Effector CD4-positive, alpha-beta T cell (primary cell): ENCODE measurements at regions not wholly inside any gene's neighbourhood (a gene's known extent, or its start where the extent isn't known, plus 50 kb on each side); places are given as distances from the start of the nearest gene placed in this dataset.

ENCODE experiments used
- DNase-seq: peaks from one replicate; pipeline ENCODE4 v3.0.0-alpha.2; 2020

GRCh38 chr2:42928692-42929545 is 136.5 kb upstream of the HAAO start:
- DNase-seq, result no peak

DNA sequence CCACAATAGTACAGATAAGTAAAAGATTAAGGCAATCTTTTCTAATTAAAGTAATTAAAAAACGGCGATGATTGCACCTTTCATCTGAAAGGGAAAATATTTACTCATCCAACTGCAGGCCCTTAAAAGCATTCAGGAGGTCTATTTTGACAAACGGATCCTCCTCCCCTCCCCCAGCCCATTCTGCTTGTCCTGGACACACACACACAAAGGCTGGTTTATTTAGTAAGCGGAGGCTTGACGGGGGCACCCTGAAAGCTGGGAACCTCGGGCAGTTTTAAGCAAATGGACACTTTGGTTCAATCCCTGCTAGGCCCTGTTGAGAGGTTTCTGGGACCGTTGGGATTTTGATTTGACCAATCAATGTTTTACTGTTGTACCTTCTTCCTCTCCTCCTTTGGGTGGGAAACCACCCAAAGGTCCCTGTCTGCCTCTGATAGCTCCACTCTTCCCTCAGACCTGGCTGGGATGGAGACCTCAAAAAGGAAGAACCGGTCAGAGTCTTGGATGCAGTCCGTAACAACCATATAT is 135.8 kb upstream of the HAAO start:
- no peak for DNase-seq

- no peak for DNase-seq
Measured at GRCh38 chr2:42927334-42928160, 135.2 kb upstream of the HAAO start.

DNA sequence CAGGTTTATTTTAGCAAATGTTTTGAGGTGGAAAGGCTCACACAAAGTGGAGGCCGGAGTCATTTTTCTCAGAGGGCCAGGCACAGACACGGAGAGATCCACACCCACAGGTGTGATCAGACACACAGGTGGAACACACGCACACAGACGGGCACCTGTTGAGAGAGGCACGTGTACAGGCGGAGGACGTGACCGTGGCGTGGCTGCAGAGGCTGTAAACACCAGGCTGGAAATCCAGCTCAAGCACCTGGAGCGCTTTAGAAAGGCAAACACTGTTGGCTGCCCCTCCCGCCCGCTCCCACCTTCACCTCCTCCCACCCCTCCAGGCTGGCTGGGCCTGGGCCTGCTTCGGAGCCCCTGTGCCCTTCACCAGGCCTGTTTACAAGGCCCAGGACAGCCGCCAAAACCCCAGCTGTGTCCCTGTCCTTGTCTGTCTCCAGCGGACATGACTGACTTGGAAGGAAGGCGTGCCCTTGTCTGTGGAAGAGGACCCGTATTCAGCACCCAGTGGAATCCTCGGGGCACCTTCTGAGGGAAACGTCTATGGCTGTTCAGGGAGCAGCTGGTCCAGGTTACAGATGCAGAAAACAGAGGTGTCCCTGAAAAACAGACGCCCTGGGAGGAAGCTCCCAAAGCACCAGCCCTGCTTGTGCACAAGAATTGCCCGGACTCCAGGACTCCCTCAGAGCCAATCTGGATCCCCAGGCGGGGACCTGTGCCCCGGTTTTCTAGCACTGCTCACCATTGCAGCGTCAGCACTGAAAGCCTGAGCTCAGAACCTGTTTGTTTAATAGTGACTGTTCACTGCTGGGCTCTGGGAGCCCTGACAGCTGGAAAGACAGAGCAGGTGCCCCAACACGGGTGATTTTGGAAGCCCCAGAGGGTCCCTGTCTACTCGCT is 134.3 kb upstream of the HAAO start:
- DNase-seq, result no peak

GRCh38 chr2:42925742-42926433 is 133.5 kb upstream of the HAAO start:
- no peak for DNase-seq

DNA sequence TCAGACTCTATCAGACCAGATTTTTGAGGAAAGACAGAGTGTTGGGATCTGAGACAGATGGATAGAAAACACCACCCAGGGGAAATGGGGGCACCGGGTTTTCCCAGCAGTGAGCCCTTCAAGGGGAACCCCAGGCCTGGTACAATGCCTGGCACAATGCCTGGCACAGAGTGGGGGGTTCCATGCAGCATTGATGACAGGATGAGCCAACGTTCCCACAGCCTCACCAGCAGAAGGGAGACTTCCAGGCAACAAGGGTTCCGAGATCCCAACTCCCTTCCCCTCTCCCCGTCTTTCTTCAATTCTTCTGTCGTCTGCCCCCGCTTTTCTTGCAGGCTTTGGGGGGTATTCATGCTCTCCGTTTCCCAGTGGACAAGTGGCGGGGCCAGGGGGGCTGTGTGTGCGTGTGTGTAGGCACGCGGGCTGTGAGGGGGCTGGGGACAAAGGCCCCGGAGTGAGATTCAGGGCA is 132.1 kb upstream of the HAAO start:
- no peak for DNase-seq

- no peak for DNase-seq
Measured at GRCh38 chr2:42923580-42924417, 131.4 kb upstream of the HAAO start.

- DNase-seq, result no peak
Measured at GRCh38 chr2:42922790-42923579, 130.6 kb upstream of the HAAO start.

- no peak for DNase-seq
Measured at GRCh38 chr2:42922293-42922692, 129.9 kb upstream of the HAAO start.

DNA sequence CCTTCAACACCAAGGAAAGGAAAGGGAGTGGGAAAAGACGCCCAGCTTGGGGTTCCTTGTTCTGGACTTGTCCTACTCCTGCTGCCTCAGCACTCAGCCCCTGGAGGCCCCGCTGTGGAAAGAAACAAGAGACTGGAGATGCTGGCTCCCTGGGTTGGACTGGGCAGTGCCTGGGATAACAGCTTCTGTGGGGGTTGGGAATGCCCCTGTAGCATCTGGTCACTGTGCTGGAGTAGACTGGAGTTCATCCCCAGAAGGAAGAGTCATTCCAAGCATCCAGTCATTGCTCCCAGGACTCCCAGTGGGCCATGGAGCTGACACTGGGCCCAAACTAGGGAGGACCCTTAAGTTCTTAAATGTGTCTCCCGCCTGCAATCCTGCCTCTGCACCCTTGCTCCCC is 129.3 kb upstream of the HAAO start:
- DNase-seq, result no peak

DNA sequence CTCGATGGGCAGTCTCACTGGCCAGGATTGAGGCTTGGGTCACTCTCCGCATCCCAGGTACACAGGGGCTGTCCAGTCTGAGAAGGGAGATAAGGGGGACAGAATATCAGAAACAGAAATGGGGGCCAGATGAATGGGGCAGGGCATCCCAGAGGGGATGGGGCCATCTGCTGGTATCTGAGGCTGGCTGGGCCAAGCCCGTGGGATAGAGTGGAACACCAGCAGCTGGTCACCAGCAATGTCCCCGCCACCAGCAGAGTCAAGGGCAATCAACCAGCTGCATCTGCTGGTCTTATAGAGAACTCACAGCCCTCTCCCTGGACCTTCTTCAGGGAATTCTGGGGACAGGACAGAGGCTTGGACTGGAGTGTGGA is 128.8 kb upstream of the HAAO start:
- DNase-seq, result no peak

DNA sequence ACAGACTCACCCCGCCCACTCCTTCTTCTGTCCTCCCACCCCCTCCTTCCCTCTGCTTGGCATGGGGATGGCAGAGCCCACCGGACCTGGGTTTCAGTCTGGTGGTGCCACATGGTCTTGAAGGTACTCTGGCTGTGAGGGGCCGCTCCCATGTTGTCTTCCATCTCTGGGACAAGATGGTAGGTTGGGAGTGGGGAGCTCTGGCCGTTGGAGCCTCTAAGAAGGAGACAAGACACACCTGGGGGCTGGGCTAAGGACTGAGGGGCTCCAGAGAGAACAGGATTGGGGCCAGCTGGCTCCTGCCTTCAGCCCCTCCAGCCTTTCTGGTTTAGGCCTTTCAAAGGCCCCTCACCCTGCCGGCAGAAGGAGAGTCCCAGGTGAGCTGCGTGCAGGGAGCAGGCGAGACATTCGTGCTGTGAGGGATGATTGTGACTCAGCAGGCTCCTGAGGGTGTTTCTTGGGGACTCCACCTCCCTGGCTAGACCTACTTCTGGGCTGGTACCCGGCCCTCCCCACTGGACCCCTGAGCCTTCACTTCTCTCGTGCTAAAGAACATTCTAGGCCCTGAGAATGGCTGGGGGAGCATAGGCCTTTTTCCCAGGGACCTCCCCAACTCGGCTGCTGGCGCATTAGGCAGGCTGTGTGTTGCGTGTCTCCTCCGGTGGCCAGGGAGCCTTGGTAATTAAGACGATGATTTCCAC is 128.2 kb upstream of the HAAO start:
- no peak for DNase-seq

DNA sequence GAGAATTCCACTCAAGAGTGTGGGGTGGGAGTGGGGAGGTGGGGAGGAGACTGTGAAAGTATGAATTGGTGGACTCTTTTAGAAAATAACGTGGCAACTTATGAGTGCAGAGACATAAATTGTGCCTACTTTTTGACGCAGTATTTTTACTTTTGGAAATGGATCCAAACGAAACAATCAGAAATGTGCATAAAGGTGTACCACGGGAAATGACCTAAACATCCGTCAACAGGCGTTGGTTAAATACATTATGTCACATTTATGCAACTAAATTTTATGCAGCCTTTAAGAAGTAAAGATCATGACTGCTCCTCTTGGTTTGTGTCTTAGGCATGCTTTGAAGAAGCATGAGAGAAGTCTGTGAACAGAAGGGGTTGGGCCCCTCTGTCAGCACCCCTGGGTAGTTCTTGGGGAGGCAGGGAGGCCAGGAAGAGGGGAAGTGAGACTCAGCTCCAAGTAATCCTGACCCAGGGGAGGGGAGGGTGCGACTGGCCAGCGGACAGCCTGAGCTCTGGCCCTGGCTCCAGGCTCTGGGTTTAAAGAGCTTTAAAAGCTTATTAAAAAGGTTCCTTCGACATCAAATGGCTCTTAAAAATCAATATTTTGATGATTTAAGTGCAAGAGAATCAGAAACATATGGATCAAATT is 126.4 kb upstream of the HAAO start:
- DNase-seq, result no peak

DNA sequence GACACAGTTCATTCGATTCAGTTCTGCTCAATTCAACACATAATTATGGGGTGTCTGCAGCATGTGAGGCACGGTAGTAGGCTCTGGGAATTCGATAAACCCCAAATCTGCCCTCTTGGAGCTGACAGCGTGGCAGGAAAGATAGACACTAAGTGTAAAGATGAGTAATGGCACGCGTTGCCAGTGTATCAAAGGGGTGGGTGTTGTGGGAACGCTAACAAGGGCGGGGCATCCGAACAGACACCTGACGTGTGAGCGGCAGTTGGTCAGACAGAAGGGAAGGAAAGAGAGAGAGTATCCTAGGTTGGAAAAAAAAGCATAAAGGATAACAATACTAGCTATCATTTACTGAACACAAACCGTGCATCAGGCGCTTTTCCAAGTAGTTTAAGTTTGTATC is 125.7 kb upstream of the HAAO start:
- no peak for DNase-seq

GRCh38 chr2:42917425-42917927 is 125.1 kb upstream of the HAAO start:
- no peak for DNase-seq

DNA sequence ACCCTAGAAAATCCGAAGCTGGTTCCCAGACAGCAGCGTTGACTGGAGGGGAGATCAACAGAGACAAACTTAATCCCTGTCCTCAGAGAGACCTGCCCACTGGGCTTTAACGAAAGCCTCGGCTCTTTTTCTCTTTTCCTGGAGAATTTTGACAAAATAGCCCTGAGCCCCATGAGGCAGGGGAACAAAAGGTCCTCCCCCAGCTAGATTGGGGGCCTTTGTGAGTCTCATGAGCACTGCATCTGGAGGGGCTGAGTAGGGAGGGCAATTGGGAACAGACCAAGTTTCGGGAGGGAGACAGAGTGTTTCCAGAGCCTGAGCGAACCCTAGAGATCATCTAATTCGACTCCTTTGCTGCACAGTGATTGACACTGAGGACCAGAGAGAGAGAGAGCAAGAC is 123.9 kb upstream of the HAAO start:
- DNase-seq, result no peak

DNA sequence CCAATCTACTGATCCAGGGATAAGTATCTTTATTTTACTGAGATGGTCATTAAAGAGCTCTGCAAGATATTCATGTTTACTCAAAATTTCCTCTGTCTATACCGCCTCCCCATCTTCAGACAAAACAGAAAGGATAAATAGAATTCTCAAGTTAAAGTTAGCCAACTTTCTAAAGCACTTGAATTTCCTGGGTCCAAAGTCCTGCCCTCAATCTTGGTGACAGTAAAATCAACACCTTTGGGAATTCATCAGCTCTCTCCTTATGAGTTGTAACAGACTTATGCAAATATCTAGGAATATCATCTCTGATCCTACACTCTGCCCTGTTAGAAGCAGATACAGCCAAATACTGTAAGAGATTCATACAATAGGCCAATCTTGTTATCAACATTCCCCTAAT is 122.5 kb upstream of the HAAO start:
- no peak for DNase-seq

- DNase-seq, result no peak
Measured at GRCh38 chr2:42914314-42914713, 121.9 kb upstream of the HAAO start.
